Activated T-cell treated with anti-CD3 and anti-CD28 coated beads for 48 hours (primary cell): ENCODE measurements at regions not wholly inside any gene's neighbourhood (a gene's known extent, or its start where the extent isn't known, plus 50 kb on each side); places are given as distances from the start of the nearest gene placed in this dataset.

Source experiments
- DNase-seq: peaks from one replicate; pipeline ENCODE4 v3.0.0-alpha.2; 2020; ENCODE audit warnings: low read depth

- no peak for DNase-seq
Measured at GRCh38 chr3:17798000-17798399, 55.6 kb upstream of the TBC1D5 start.

GRCh38 chr3:17795711-17796110 lies 53.3 kb upstream of the TBC1D5 start:
- DNase-seq, result no peak

GRCh38 chr3:17795280-17795679 lies 52.8 kb upstream of the TBC1D5 start:
- DNase-seq, result no peak

DNA sequence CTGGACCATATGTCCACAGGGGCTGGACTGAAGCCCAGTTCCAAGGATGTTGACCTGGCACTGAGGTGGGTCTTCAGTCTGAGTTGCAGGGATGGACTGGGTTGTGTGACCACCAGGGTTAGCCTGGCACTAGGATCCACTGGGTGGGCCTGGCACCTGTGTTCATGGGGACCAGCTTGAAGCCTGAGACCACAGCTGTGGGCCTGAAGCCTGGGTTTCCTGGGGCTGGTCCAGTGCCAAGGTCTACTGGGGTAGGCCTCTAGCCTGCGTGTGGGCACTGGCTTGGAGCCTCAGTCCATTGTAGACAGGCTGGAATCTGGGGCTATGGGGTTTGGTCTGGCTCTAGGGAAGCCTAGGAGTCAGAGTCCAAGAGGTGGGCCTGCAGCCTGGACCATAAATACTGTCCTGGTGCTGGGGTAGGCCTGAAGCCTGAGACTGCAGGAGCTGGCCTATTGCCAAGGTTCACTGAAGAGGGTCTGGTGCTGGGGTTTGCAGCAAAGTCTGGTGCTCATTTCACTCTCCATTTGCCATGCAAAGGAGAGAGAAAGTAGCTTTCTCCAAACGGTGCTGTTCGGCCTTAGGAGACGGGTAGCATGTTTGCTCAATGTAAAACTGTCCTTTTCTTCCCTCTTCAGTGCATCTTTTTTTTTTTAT lies 51.2 kb upstream of the TBC1D5 start:
- no peak for DNase-seq
